GM12891 (cell line): ENCODE measurements at regions not wholly inside any gene's neighbourhood (a gene's known extent, or its start where the extent isn't known, plus 50 kb on each side); places are given as distances from the start of the nearest gene placed in this dataset.

ENCODE experiments used
- PAX5 ChIP-seq: IDR thresholded peaks from 2 replicates; pipeline ENCODE4 v1.6.1; 2011; ENCODE audit warnings: low read length, moderate library complexity, mild to moderate bottlenecking; ENCODE audit not compliant: insufficient read depth, severe bottlenecking
- POLR2A ChIP-seq: IDR thresholded peaks from 2 replicates; pipeline ENCODE4 v1.6.1; 2011; ENCODE audit warnings: low read depth, low read length, control low read depth
- POLR2AphosphoS5 ChIP-seq: IDR thresholded peaks from 2 replicates; pipeline ENCODE4 v1.6.1; 2011; ENCODE audit warnings: low read depth, low read length, control low read depth
- POU2F2 ChIP-seq: IDR thresholded peaks from 2 replicates; pipeline ENCODE4 v1.6.1; 2011; ENCODE audit warnings: low read depth, mild to moderate bottlenecking, control low read depth, low read length, moderate library complexity
- SPI1 ChIP-seq: IDR thresholded peaks from 2 replicates; pipeline ENCODE4 v1.6.1; 2011; ENCODE audit warnings: low read depth, low read length, control low read depth
- TAF1 ChIP-seq: IDR thresholded peaks from 2 replicates; pipeline ENCODE4 v1.6.1; 2011; ENCODE audit warnings: low read depth, low read length, control low read depth

- TF ChIP-seq PAX5 (no peak), POLR2AphosphoS5 (no peak), TAF1 (no peak), POLR2A (no peak), SPI1 (no peak), POU2F2 (no peak)
These were observed 107.0 kb downstream of the ETS2 start for GRCh38 chr21:38912789-38913119.
